ENCODE measurements at regions not wholly inside any gene's neighbourhood (a gene's known extent, or its start where the extent isn't known, plus 50 kb on each side); places are given as distances from the start of the nearest gene placed in this dataset.
"Not testable (repeated sequence)": the region's sequence is repeated elsewhere in the genome, so short reads cannot be mapped to it uniquely, and the experiment has no call there.

DNA sequence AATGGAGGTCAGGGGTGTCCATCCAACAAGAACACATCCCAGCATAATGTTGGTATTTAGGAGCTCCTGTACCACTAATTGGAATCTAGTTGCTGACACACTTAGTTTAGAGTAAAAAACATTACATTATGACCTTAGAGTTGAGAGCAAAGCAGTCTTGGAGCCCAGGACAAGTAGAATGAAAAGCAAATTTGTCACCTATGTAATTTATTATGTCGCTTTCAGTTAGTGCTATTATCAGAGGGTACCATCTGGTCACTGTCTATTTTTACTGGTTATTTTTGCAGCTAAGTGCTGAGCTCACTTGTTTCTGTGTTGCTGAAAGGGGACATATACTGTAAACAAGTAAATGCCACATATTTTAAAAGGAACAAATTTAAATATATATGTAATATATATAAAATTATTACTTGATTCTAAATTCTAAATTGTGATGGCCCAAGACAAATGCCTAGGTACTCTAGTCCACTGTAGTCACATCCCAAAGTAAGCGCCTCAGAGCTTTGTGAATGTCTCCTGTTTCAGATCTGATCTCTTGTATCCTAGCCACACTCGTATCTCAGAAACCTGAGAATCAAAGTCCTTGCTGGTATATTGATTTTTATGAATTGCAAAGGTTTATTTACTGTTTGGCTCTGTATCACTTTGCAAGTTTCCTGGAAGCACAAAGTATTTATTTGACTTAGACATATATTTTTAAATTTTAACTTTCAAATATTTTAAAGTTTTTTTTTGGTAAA is 148.6 kb upstream of the MAN1A1 start:
- Histone ChIP-seq H3K9me3 (no peaks in the 10 kb centered on the region), H3K36me3 (no peaks in the 10 kb centered on the region), H3K4me1 (peaks cover 17 to 31% (median 29%) of the 10 kb centered on the region in 3 donors), H3K4me3 (no peak overlapping the region), H3K27ac (no peak overlapping the region), H3K27me3 (no peaks in the 10 kb centered on the region)
- ATAC-seq: peak; percentile 36 to 70 (median 58)
- no peak for FAIRE-seq
- TF ChIP-seq, protein P1, sequence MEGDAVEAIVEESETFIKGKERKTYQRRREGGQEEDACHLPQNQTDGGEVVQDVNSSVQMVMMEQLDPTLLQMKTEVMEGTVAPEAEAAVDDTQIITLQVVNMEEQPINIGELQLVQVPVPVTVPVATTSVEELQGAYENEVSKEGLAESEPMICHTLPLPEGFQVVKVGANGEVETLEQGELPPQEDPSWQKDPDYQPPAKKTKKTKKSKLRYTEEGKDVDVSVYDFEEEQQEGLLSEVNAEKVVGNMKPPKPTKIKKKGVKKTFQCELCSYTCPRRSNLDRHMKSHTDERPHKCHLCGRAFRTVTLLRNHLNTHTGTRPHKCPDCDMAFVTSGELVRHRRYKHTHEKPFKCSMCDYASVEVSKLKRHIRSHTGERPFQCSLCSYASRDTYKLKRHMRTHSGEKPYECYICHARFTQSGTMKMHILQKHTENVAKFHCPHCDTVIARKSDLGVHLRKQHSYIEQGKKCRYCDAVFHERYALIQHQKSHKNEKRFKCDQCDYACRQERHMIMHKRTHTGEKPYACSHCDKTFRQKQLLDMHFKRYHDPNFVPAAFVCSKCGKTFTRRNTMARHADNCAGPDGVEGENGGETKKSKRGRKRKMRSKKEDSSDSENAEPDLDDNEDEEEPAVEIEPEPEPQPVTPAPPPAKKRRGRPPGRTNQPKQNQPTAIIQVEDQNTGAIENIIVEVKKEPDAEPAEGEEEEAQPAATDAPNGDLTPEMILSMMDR (IDR thresholded peaks at IDR 0.05): no peak
- intact Hi-C loops (cut with DNase I): no loop called here
- 41 to 44% methylated on average over 3 of the region's 3 CpGs for WGBS, 2 donors
- no peak for DNase-seq

DNA sequence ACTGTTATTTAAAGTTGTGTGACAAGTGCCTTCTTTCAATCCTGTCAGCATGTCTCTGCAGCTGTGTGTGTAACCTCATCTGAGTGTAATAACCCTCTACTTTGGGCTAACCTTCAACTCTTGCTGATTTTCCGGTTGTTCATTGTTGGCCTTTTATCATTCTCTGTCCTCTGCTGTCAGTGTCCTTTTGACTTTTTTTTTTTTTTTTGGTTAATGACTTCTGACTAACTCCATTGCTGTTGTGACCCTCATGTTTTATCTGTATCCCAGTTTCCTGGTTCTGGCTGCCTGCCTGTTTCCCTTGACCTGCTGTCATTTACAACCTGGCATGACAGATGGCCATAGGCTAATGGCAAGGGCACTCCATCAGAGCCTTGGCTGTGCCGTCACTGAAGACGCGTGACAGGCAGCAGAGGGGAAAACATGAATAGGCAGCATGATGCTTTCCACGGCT is 145.7 kb upstream of the MAN1A1 start:
- TF ChIP-seq, protein P1 (IDR thresholded peaks at IDR 0.05): no peak
- ATAC-seq (peak; percentile 71 to 81 (median 76)), DNase-seq (peak; percentile 36 to 72 (median 64)), FAIRE-seq (no peak)
- H3K4me3 ChIP-seq: no peak overlapping the region
- peak overlapping the region in 2 of 4 donors; percentile 61 to 77 for H3K27ac ChIP-seq
- intact Hi-C loops (cut with DNase I): no loop called here
- H3K27me3 ChIP-seq: no peaks in the 10 kb centered on the region
- H3K36me3 ChIP-seq: no peaks in the 10 kb centered on the region
- H3K9me3 ChIP-seq: no peaks in the 10 kb centered on the region
- 18 to 32% methylated on average over 5 of the region's 5 CpGs for WGBS, 2 donors
- peaks cover 17 to 31% (median 29%) of the 10 kb centered on the region in 3 donors for H3K4me1 ChIP-seq

DNA sequence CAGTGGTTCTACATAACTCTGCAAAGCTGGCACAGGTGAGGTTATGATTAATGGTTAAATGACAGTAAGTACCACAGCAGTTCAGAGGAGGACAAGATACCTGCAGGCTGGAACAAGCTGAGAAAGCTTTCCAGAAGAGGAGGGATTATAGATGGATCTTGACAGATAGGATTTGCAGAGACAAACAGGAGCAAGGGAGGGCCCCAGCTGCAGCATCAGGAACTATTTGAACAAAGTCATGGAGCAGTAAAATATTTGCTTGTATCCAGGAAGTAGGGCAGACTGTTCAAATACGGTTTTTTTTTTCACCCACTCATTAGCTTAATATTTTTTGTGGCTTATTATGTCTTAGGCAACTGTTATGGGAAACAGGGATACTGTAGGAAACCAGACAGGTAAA is 144.4 kb upstream of the MAN1A1 start:
- no peaks in the 10 kb centered on the region for H3K9me3 ChIP-seq
- intact Hi-C loops (cut with DNase I): no loop called here
- FAIRE-seq: no peak
- peak overlapping the region in 3 of 4 donors; percentile 31 to 77 (median 61) for H3K27ac ChIP-seq
- WGBS, 2 donors: 0 to 1% methylated on average over 1 of the region's 1 CpG
- TF ChIP-seq, protein P1 (IDR thresholded peaks at IDR 0.05): no peak
- peak in 2 of 6 donors; percentile 15 to 41 for DNase-seq
- no peaks in the 10 kb centered on the region for H3K36me3 ChIP-seq
- H3K27me3 ChIP-seq: no peaks in the 10 kb centered on the region
- no peak overlapping the region for H3K4me3 ChIP-seq
- peak; percentile 70 to 81 (median 78) for ATAC-seq
- H3K4me1 ChIP-seq: peaks cover 12 to 29% (median 28%) of the 10 kb centered on the region in 3 donors

DNA sequence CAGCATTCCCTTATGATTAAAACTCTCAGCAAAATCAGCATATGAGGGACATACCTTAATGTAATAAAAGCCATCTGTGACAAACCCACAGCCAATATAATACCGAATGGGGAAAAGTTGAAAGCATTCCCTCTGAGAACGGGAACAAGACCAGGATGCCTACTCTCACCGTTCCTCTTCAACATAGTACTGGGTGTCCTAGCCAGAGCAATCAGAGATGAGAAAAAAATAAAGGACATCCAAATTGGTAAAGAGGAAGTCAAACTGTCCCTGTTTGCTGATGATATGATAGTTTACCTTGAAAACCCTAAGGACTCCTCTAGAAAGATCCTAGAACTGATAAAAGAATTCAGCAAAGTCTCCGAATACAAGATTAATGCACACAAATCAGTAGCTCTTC is 141.6 kb upstream of the MAN1A1 start:
- peaks cover 8 to 18% (median 16%) of the 10 kb centered on the region in 3 donors for H3K4me1 ChIP-seq
- H3K36me3 ChIP-seq; ATAC-seq; H3K27me3 ChIP-seq; intact Hi-C loops (cut with DNase I); H3K9me3 ChIP-seq; FAIRE-seq; H3K4me3 ChIP-seq; DNase-seq; H3K27ac ChIP-seq: not testable (repeated sequence)
- WGBS, 2 donors: 96 to 98% methylated on average over 4 of the region's 4 CpGs

DNA sequence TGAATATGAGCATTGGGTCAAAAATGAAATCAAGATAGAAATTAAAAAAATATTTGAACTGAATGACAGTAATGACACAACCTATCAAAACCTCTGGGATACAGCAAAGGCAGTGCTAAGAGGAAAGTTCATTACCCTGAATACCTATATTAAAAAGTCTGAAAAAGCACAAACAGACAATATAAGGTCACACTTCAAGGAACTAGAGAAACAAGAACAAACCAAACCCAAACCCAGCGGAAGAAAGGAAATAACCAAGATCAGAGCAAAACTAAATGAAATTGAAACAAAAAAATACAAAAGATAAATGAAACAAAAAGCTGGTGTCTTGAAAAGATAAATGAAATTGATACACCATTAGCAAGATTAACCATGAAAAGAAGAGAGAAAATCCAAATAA is 140.5 kb upstream of the MAN1A1 start:
- ATAC-seq; FAIRE-seq; H3K36me3 ChIP-seq; intact Hi-C loops (cut with DNase I); DNase-seq; H3K4me3 ChIP-seq; H3K27ac ChIP-seq; H3K27me3 ChIP-seq; H3K9me3 ChIP-seq: not testable (repeated sequence)
- peaks cover 8 to 16% (median 15%) of the 10 kb centered on the region in 3 donors for H3K4me1 ChIP-seq
- 86 to 91% methylated on average over 1 of the region's 1 CpG for WGBS, 2 donors

DNA sequence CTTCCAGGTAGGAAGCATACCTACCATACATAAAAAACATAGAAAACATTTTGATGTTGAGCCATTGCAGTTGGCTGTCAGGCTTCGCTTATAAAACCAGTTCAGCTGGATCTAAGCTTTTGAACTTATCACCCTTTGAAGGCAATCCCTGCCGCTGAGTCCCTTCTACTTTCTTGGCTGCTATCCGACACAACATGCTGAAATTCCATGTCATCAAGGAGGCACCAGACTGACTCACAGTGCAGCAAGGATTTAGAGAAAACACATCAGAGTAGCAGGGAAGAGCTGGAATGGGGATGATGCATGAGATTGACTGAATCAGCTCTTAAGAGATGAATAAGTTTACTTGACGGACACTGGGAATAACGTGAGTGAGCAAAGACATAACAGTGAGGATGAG is 135.0 kb upstream of the MAN1A1 start:
- peak; percentile 53 to 84 (median 76) for ATAC-seq
- FAIRE-seq: no peak
- DNase-seq: peak in 1 of 6 donors; percentile 44
- no peaks in the 10 kb centered on the region for H3K36me3 ChIP-seq
- no peaks in the 10 kb centered on the region for H3K27me3 ChIP-seq
- peaks cover 0 to 6% (median 0%) of the 10 kb centered on the region in 3 donors for H3K4me1 ChIP-seq
- no peak overlapping the region for H3K4me3 ChIP-seq
- 44 to 46% methylated on average over 5 of the region's 5 CpGs for WGBS, 2 donors
- intact Hi-C loops (cut with DNase I): no loop called here
- TF ChIP-seq, protein P1 (IDR thresholded peaks at IDR 0.05): no peak
- no peaks in the 10 kb centered on the region for H3K9me3 ChIP-seq
- H3K27ac ChIP-seq: no peak overlapping the region
